Keratinocyte (primary cell): ENCODE measurements at regions not wholly inside any gene's neighbourhood (a gene's known extent, or its start where the extent isn't known, plus 50 kb on each side); places are given as distances from the start of the nearest gene placed in this dataset.

ENCODE experiments used
- DNase-seq: peaks from one replicate; pipeline ENCODE4 v3.0.0-alpha.2; 2011; ENCODE audit warnings: low read depth, missing footprints, low spot score
- FAIRE-seq: peaks from 2 replicates; lab custom pipeline; 2011; peaks lifted over from hg19 to GRCh38; lab: Jason Lieb, UNC
- H2AFZ ChIP-seq: 2 replicates; pipeline ENCODE4 v1.6.0; 2012; ENCODE audit warnings: low read length, control low read depth, inconsistent platforms; ENCODE audit not compliant: control insufficient read depth
- H3K27ac ChIP-seq: 2 replicates; pipeline ENCODE4 v1.5.1; 2011; ENCODE audit warnings: low read length; ENCODE audit not compliant: control insufficient read depth, insufficient read depth
- H3K27me3 ChIP-seq: 3 replicates; pipeline ENCODE4 v1.6.0; 2011; ENCODE audit warnings: low read length; ENCODE audit not compliant: control insufficient read depth, insufficient read depth; ENCODE audit errors: extremely low read depth
- H3K36me3 ChIP-seq, 2 experiments: 2 replicates in 1 of 2; 3 replicates in 1 of 2; pipeline ENCODE4 v1.5.1; 2011; ENCODE audit warnings: low read length in 2 of 2, mild to moderate bottlenecking in 1 of 2; ENCODE audit not compliant: control insufficient read depth in 2 of 2, insufficient read depth in 2 of 2; ENCODE audit errors: extremely low read depth in 1 of 2
- H3K4me1 ChIP-seq: 3 replicates; pipeline ENCODE4 v1.5.1; 2011; ENCODE audit warnings: low read length; ENCODE audit not compliant: control insufficient read depth, insufficient read depth; ENCODE audit errors: extremely low read depth
- H3K4me2 ChIP-seq: 3 replicates; pipeline ENCODE4 v1.6.0; 2011; ENCODE audit warnings: low read depth, low read length; ENCODE audit not compliant: control insufficient read depth, insufficient read depth; ENCODE audit errors: extremely low read depth
- H3K4me3 ChIP-seq, 3 experiments: fragments of 200-600 bp in 1 of 3; sonication (generic) in 1 of 3; 2 replicates in 2 of 3; 3 replicates in 1 of 3; pipeline ENCODE4 v1.5.1; 2011 to 2016; ENCODE audit warnings: low read length in 3 of 3, mild to moderate bottlenecking in 3 of 3, control low read depth in 2 of 3, inconsistent platforms in 1 of 3, low read depth in 1 of 3, mixed read lengths in 1 of 3, mixed run types in 1 of 3, moderate library complexity in 1 of 3; ENCODE audit not compliant: control insufficient read depth in 2 of 3, insufficient read depth in 2 of 3; ENCODE audit errors: extremely low read depth in 1 of 3
- H3K79me2 ChIP-seq: 2 replicates; pipeline ENCODE4 v1.6.0; 2012; ENCODE audit warnings: low read length; ENCODE audit not compliant: control insufficient read depth, insufficient read depth
- H3K9ac ChIP-seq: 3 replicates; pipeline ENCODE4 v1.6.0; 2011; ENCODE audit warnings: low read length; ENCODE audit not compliant: control insufficient read depth, insufficient read depth; ENCODE audit errors: extremely low read depth
- H3K9me1 ChIP-seq: 3 replicates; pipeline ENCODE4 v1.6.0; 2011; ENCODE audit warnings: low read length; ENCODE audit not compliant: control insufficient read depth, insufficient read depth; ENCODE audit errors: extremely low read depth
- H3K9me3 ChIP-seq: 2 replicates; pipeline ENCODE4 v1.5.1; 2012; ENCODE audit warnings: low read depth, low read length; ENCODE audit not compliant: control insufficient read depth
- H4K20me1 ChIP-seq: 3 replicates; pipeline ENCODE4 v1.6.0; 2011; ENCODE audit warnings: low read length; ENCODE audit not compliant: control insufficient read depth, insufficient read depth; ENCODE audit errors: extremely low read depth
- EZH2 ChIP-seq: IDR thresholded peaks from one replicate; pipeline ENCODE4 v1.6.1; 2012; ENCODE audit warnings: inconsistent platforms, mild to moderate bottlenecking, low read length, moderate library complexity
- dilution Hi-C: fragments of 300-500 bp; cut with MboI; formaldehyde crosslinking; loops from one replicate; pipeline ENCODE4 v1.7.0; 2020; ENCODE audit warnings: low sequenced_read_pairs; ENCODE audit not compliant: extremely low pct_ligation_motif_present
- TF ChIP-seq, protein P1 (sequence below), 3 experiments: IDR thresholded peaks in 1 of 3; conservative IDR thresholded peaks in 1 of 3; optimal IDR thresholded peaks in 1 of 3; 2 replicates in 2 of 3; 3 replicates in 1 of 3; pipeline versions ENCODE3 to v1.5.1; 2011; ENCODE audit warnings: low read length in 3 of 3, mild to moderate bottlenecking in 3 of 3, moderate library complexity in 2 of 3, control low read depth in 1 of 3, inconsistent platforms in 1 of 3; ENCODE audit not compliant: insufficient read depth in 2 of 3; ENCODE audit errors: extremely low read depth in 1 of 3

DNA sequence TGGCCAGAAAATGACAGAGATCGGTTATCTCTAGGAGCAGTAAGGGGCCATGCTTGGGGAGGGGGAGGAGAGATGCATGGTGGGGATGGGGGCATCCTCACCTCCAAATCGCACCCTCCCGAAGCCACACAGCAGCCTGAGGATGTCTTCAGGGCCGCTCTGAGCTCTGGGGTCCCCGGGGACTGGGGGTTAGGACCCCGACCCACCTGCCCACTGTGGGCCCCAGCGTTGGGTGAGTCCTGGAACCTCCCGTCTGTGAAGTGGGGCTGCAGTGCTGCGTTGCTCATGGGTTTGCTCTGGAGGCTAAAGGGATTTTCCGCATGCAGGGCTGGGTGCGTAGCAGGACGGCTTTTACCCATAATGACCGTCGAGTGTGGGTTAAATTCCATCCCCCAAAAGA is 1046.3 kb downstream of the BRD1 start:
- Histone ChIP-seq H3K27ac (no peak overlapping the region), H3K4me2 (no peak overlapping the region), H3K4me3 (no peak overlapping the region), H3K9me1 (no peaks in the 10 kb centered on the region), H3K4me1 (no peaks in the 10 kb centered on the region), H3K9ac (no peak overlapping the region), H3K79me2 (no peaks in the 10 kb centered on the region), H3K36me3 (no peaks in the 10 kb centered on the region), H2AFZ (no peak overlapping the region), H4K20me1 (no peaks in the 10 kb centered on the region), H3K27me3 (no peaks in the 10 kb centered on the region), H3K9me3 (peaks cover 18% of the 10 kb centered on the region)
- DNase-seq (no peak), FAIRE-seq (no peak)
- dilution Hi-C loops, result no loop called here
- no peak for TF ChIP-seq EZH2

GRCh38 chr22:48780597-48781277 is 1046.9 kb downstream of the BRD1 start:
- no peaks in the 10 kb centered on the region for H3K27me3 ChIP-seq
- H3K9me3 ChIP-seq, result peaks cover 15% of the 10 kb centered on the region
- no peak overlapping the region for H3K27ac ChIP-seq
- no peaks in the 10 kb centered on the region for H3K36me3 ChIP-seq
- dilution Hi-C loops, result no loop called here
- H3K9me1 ChIP-seq, result no peaks in the 10 kb centered on the region
- TF ChIP-seq EZH2, result no peak
- TF ChIP-seq, protein P1, sequence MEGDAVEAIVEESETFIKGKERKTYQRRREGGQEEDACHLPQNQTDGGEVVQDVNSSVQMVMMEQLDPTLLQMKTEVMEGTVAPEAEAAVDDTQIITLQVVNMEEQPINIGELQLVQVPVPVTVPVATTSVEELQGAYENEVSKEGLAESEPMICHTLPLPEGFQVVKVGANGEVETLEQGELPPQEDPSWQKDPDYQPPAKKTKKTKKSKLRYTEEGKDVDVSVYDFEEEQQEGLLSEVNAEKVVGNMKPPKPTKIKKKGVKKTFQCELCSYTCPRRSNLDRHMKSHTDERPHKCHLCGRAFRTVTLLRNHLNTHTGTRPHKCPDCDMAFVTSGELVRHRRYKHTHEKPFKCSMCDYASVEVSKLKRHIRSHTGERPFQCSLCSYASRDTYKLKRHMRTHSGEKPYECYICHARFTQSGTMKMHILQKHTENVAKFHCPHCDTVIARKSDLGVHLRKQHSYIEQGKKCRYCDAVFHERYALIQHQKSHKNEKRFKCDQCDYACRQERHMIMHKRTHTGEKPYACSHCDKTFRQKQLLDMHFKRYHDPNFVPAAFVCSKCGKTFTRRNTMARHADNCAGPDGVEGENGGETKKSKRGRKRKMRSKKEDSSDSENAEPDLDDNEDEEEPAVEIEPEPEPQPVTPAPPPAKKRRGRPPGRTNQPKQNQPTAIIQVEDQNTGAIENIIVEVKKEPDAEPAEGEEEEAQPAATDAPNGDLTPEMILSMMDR (optimal IDR thresholded peaks at IDR 0.05 in 1 of 3, IDR thresholded peaks at IDR 0.05 in 1 of 3, conservative IDR thresholded peaks at IDR 0.05 in 1 of 3; ENCODE audit: extremely low read depth in 1 of 3, insufficient read depth in 2 of 3, low read length in 3 of 3), result no peak
- no peak overlapping the region for H3K4me3 ChIP-seq
- no peaks in the 10 kb centered on the region for H4K20me1 ChIP-seq
- H3K79me2 ChIP-seq, result no peaks in the 10 kb centered on the region
- H2AFZ ChIP-seq, result no peak overlapping the region
- no peak overlapping the region for H3K9ac ChIP-seq
- H3K4me2 ChIP-seq, result no peak overlapping the region
- no peaks in the 10 kb centered on the region for H3K4me1 ChIP-seq
- no peak for FAIRE-seq
- DNase-seq, result no peak
